ENCODE measurements at regions not wholly inside any gene's neighbourhood (a gene's known extent, or its start where the extent isn't known, plus 50 kb on each side); places are given as distances from the start of the nearest gene placed in this dataset.
"Not testable (repeated sequence)": the region's sequence is repeated elsewhere in the genome, so short reads cannot be mapped to it uniquely, and the experiment has no call there.

DNA sequence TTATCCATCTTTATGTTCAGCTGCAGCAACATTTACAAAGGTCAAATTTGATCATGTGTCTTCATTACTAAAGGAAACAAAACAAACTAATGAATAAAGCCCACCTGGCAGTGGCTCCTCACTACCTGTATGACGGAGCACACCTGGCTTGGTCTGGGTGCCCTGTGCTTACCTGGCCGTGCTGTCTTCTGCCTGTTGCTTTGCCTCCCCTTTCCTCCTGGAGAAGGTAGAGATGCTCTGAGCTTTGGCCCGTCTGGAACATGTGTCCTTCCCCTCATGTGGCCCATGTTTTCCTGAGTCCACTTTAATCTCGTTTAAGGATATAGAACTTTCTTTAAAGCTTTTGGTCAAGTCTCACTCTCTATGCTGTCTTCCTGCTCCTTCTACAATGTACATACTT is 1388.8 kb upstream of the DEFB115 start:
- H3K36me3 ChIP-seq (ENCODE audit: low read depth, low read length); CTCF ChIA-PET; POLR2A ChIA-PET (ENCODE audit: unreplicated experiment); BruUV-seq (replicated peaks); H3K4me1 ChIP-seq (ENCODE audit: insufficient read depth, low read length); intact Hi-C loops (cut with micrococcal nuclease); H3K9me3 ChIP-seq (ENCODE audit: low read length); DNase-seq; H3K27ac ChIP-seq (ENCODE audit: low read length); H3K79me2 ChIP-seq (ENCODE audit: low read length); ATAC-seq; H2AFZ ChIP-seq (ENCODE audit: low read length); H3K4me3 ChIP-seq (ENCODE audit: low read length); H4K20me1 ChIP-seq (ENCODE audit: low read length); H3K4me2 ChIP-seq (ENCODE audit: low read length); H3K9ac ChIP-seq (ENCODE audit: low read length); H3F3A ChIP-seq (ENCODE audit: low read length, unreplicated experiment); H3K9me2 ChIP-seq (replicated peaks; ENCODE audit: low read length); H3K27me3 ChIP-seq (ENCODE audit: low read length): not testable (repeated sequence)

DNA sequence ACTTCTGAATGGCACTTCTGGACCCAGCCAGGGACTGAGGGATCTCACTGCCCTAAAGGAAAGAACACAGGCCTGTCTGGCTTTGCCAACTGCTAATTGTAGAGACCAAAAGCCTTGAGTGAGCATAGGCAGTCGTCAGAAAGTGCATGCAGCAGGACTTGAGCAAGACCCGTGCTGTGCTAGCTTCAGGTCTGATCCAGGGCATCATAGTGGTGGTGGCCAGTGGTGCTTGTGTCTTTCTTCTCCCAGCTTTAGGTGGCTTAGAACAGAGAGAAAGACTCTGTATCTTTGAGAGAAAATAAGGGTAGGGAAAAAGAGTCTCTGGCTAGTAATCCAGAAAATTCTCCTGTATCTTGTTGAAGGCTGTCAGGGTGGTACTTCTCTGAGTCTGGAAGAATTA is 1385.6 kb upstream of the DEFB115 start:
- POLR2A ChIA-PET (ENCODE audit: unreplicated experiment); H3K4me2 ChIP-seq (ENCODE audit: low read length); H3K27me3 ChIP-seq (ENCODE audit: low read length); H3K79me2 ChIP-seq (ENCODE audit: low read length); H3K4me1 ChIP-seq (ENCODE audit: insufficient read depth, low read length); H3K9me2 ChIP-seq (replicated peaks; ENCODE audit: low read length); CTCF ChIA-PET; DNase-seq; H3K36me3 ChIP-seq (ENCODE audit: low read depth, low read length); H3K27ac ChIP-seq (ENCODE audit: low read length); H3K4me3 ChIP-seq (ENCODE audit: low read length); H3K9ac ChIP-seq (ENCODE audit: low read length); BruUV-seq (replicated peaks); intact Hi-C loops (cut with micrococcal nuclease); H3K9me3 ChIP-seq (ENCODE audit: low read length); H2AFZ ChIP-seq (ENCODE audit: low read length); ATAC-seq; H3F3A ChIP-seq (ENCODE audit: low read length, unreplicated experiment); H4K20me1 ChIP-seq (ENCODE audit: low read length): not testable (repeated sequence)

DNA sequence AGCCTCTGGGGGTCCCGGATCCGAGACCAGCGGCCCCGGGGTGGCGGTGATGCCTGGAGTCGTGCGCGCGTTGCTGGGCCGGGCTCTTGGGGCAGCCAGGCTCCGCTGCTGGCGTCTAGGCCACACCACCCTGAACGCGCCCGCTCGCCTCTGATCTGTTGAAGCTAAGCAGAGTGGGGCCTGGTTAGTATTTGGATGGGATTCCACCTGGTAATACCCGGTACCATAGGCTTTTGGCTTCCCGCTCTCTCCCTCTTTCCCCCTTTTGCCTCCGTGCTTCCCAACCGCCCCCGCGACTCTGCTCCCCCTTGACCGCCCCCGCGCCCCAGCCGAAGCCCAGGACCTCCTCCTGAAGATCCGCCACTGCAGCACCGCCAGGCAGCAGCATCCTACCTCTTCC is 1383.5 kb upstream of the DEFB115 start:
- Histone ChIP-seq H3K4me3 (ENCODE audit: low read length) (no peak overlapping the region), H3K9me3 (ENCODE audit: low read length) (peaks cover 5% of the 10 kb centered on the region; the same call in 1 of the 2 replicates)

DNA sequence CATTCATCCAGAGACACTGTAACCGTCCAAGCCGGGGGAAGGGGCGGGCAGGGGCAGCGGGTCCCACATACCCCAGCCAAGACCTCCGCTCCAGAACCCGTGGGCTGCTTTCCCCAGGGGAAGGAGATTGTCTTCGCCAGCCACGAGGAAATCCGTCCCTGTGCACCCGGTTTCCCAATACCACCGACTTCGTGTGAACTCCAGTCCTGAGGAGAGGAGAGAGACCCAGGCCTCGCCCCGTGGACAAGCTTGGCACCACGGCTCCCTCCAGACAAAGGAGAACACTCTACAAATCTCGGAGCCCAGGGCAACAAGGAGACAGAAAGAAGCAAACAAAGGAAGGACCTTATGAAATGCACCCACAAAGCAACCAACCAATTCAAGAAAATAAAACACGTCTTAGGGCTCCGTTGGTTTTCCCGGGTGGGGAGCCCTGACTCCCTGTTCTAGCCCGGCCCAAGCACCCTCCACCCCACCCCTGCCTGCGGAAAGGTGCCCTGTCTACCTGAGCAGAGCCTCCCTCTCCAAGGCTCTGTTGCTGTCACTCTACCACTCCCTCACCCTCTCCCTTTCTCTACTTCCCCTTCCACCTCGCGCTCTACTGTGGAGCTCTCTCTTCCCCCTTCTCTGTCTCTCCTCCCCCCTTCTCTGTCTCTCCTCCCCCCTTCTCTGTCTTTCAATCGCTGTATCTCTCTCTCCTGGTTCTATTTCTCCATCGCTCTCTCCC is 1382.8 kb upstream of the DEFB115 start:
- H3K9me3 ChIP-seq (ENCODE audit: low read length): peaks cover 12% of the 10 kb centered on the region; the same call in 1 of the 2 replicates
- no peak overlapping the region for H2AFZ ChIP-seq (ENCODE audit: low read length)
- POLR2A ChIA-PET (ENCODE audit: unreplicated experiment): no interaction called here
- H3K9ac ChIP-seq (ENCODE audit: low read length): no peak overlapping the region
- DNase-seq (no peak), ATAC-seq (no peak)
- H3K27ac ChIP-seq (ENCODE audit: low read length): no peak overlapping the region
- no peak for TF ChIP-seq EZH2phosphoT487 (IDR thresholded peaks at IDR 0.05; ENCODE audit: borderline replicate concordance, low read length)
- TF ChIP-seq, protein P1, sequence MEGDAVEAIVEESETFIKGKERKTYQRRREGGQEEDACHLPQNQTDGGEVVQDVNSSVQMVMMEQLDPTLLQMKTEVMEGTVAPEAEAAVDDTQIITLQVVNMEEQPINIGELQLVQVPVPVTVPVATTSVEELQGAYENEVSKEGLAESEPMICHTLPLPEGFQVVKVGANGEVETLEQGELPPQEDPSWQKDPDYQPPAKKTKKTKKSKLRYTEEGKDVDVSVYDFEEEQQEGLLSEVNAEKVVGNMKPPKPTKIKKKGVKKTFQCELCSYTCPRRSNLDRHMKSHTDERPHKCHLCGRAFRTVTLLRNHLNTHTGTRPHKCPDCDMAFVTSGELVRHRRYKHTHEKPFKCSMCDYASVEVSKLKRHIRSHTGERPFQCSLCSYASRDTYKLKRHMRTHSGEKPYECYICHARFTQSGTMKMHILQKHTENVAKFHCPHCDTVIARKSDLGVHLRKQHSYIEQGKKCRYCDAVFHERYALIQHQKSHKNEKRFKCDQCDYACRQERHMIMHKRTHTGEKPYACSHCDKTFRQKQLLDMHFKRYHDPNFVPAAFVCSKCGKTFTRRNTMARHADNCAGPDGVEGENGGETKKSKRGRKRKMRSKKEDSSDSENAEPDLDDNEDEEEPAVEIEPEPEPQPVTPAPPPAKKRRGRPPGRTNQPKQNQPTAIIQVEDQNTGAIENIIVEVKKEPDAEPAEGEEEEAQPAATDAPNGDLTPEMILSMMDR (conservative IDR thresholded peaks at IDR 0.05; ENCODE audit: low read depth, low read length): no peak
- no peak for TF ChIP-seq EZH2 (IDR thresholded peaks at IDR 0.05; ENCODE audit: low read length, unreplicated experiment)
- no peak overlapping the region for H3K4me2 ChIP-seq (ENCODE audit: low read length)
- no peaks in the 10 kb centered on the region for H3K27me3 ChIP-seq (ENCODE audit: low read length)
- BruUV-seq (replicated peaks): no TSS peak
- CTCF ChIA-PET: no interaction called here
- H3K36me3 ChIP-seq (ENCODE audit: low read depth, low read length): no peaks in the 10 kb centered on the region
- no peak overlapping the region for H3K4me3 ChIP-seq (ENCODE audit: low read length)
- no peaks in the 10 kb centered on the region for H4K20me1 ChIP-seq (ENCODE audit: low read length)
- H3K79me2 ChIP-seq (ENCODE audit: low read length): no peaks in the 10 kb centered on the region
- intact Hi-C loops (cut with micrococcal nuclease): no loop called here
- no peaks in the 10 kb centered on the region for H3F3A ChIP-seq (ENCODE audit: low read length, unreplicated experiment)
- no peaks in the 10 kb centered on the region for H3K9me2 ChIP-seq (replicated peaks; ENCODE audit: low read length)
- no peaks in the 10 kb centered on the region for H3K4me1 ChIP-seq (ENCODE audit: insufficient read depth, low read length)

More for the DNA sequence above, 1383.5 kb upstream of the DEFB115 start:
- ChIA-PET CTCF (no interaction called here), POLR2A (ENCODE audit: unreplicated experiment) (no interaction called here)
- intact Hi-C loops (cut with micrococcal nuclease): no loop called here
- no peak for DNase-seq
- Histone ChIP-seq H3F3A (ENCODE audit: low read length, unreplicated experiment) (no peaks in the 10 kb centered on the region), H3K27me3 (ENCODE audit: low read length) (no peaks in the 10 kb centered on the region), H2AFZ (ENCODE audit: low read length) (no peak overlapping the region), H3K9ac (ENCODE audit: low read length) (no peak overlapping the region), H3K4me2 (ENCODE audit: low read length) (no peak overlapping the region), H3K79me2 (ENCODE audit: low read length) (no peaks in the 10 kb centered on the region), H3K27ac (ENCODE audit: low read length) (no peak overlapping the region), H3K9me2 (replicated peaks; ENCODE audit: low read length) (no peaks in the 10 kb centered on the region), H3K4me1 (ENCODE audit: insufficient read depth, low read length) (no peaks in the 10 kb centered on the region), H3K36me3 (ENCODE audit: low read depth, low read length) (no peaks in the 10 kb centered on the region), H4K20me1 (ENCODE audit: low read length) (no peaks in the 10 kb centered on the region)
- no TSS peak for BruUV-seq (replicated peaks)
- TF ChIP-seq, protein P1 (conservative IDR thresholded peaks at IDR 0.05; ENCODE audit: low read depth, low read length): no peak
- no peak for TF ChIP-seq EZH2 (IDR thresholded peaks at IDR 0.05; ENCODE audit: low read length, unreplicated experiment)
- ATAC-seq: no peak

DNA sequence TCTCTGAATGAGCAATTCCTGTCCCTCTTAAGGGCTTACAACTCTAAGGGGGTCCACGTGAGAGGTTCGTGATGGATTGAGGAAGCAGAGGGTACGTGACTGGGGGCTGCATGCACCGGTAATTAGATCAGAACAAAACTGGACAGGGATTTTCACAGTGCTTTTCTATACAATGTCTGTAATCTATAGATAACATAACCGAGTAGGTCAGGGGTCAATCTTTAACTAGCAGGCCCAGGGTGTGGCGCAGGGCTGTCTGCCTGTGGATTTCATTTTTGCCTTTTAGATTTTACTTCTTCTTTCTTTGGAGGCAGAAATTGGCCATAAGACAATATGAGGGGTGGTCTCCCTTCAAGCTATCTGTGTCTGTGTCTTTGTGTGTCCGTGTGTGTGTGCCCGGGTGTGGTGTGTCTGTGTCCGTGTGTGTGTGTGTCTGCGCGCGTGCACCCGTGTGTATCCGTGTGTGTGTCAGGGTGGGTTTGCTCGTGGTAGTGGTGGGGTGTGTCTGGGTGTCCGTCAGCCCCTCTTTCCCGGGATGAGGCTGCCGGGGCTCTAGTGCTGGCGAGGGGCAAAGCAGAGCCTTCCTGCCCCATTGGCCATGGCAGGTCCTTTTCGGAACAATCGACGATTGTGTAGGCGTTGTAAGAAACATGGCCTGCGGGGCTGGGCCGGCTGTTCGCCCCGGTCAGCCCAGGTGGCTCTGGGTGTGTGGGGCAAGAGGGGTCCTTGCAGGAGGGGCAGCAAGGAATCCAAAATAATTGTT is 1382.0 kb upstream of the DEFB115 start:
- H3K4me2 ChIP-seq (ENCODE audit: low read length); BruUV-seq (replicated peaks); H4K20me1 ChIP-seq (ENCODE audit: low read length); H3K9me2 ChIP-seq (replicated peaks; ENCODE audit: low read length); DNase-seq; POLR2A ChIA-PET (ENCODE audit: unreplicated experiment); H3K36me3 ChIP-seq (ENCODE audit: low read depth, low read length); H3K79me2 ChIP-seq (ENCODE audit: low read length); H3F3A ChIP-seq (ENCODE audit: low read length, unreplicated experiment); H3K9ac ChIP-seq (ENCODE audit: low read length); intact Hi-C loops (cut with micrococcal nuclease); CTCF ChIA-PET; H3K4me1 ChIP-seq (ENCODE audit: insufficient read depth, low read length); H3K4me3 ChIP-seq (ENCODE audit: low read length); H2AFZ ChIP-seq (ENCODE audit: low read length); H3K27ac ChIP-seq (ENCODE audit: low read length); H3K27me3 ChIP-seq (ENCODE audit: low read length); ATAC-seq: not testable (repeated sequence)
- peaks cover 13% of the 10 kb centered on the region; the same call in 1 of the 2 replicates for H3K9me3 ChIP-seq (ENCODE audit: low read length)

Data from PC-3 (cell line).